CD4-positive, alpha-beta T cell treated with Interferon gamma for 1 hour (primary cell): ENCODE measurements at regions not wholly inside any gene's neighbourhood (a gene's known extent, or its start where the extent isn't known, plus 50 kb on each side); places are given as distances from the start of the nearest gene placed in this dataset.

Source experiments
- DNase-seq: peaks from one replicate; pipeline ENCODE4 v3.0.0-alpha.2; 2020

DNA sequence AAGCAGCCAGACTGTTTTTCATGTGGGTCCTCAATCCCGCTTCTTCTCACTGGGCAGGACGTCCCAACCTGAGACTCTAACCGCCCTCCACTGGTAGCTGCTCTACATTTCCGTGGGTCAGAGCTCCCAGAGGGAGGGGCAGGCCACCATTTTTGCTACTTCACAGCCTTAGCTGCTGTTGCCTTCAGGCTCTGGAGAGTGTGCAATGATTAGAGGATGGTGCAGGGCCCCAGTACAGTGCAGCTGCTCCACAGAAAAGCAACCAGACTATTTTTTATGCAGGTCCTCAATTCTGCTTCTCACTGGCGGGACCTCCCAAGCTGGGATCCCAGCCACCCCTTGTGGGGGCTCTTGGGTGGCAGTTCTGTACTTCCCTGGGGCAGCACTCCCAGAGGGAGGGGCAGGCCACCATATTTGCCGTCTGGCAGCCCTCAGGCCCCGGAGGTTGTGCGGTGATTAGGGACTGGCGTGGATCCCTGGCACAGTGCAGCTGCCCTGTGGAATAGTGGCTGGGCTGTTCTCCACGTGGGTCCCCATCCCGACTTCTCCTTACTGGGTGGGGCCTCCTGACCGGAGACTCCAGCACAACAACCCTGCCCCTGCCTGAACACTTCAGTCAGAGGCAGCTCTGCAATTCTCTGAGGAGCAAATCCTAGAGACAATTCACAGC, 647.6 kb upstream of the PKN2 start:
- no peak for DNase-seq

- DNase-seq = no peak
These were observed 644.8 kb upstream of the PKN2 start for GRCh38 chr1:88039240-88039639.

DNA sequence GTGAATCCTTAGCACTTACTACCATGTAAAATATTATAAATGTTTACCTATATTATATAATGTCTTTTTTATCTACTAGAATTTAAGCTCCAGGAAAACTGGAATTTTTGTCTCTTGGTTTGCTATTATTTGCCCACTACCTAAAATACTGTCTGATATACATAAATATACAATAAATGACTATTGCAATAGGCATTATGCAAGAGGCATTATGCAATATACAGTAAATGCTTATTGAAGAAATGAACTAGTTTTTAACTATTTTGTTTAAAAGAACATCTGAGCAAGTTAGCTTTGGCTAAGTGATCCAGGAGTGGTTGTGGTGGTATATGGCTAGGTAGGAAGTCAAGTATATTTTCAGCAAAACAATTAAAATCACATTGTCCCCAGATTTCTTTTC, 640.2 kb upstream of the PKN2 start:
- DNase-seq = no peak

- no peak for DNase-seq
These were observed 631.9 kb upstream of the PKN2 start for GRCh38 chr1:88052167-88052566.

- no peak for DNase-seq
These were observed 631.0 kb upstream of the PKN2 start for GRCh38 chr1:88053065-88053464.

GRCh38 chr1:88056881-88057280, 627.2 kb upstream of the PKN2 start:
- DNase-seq = no peak

DNA sequence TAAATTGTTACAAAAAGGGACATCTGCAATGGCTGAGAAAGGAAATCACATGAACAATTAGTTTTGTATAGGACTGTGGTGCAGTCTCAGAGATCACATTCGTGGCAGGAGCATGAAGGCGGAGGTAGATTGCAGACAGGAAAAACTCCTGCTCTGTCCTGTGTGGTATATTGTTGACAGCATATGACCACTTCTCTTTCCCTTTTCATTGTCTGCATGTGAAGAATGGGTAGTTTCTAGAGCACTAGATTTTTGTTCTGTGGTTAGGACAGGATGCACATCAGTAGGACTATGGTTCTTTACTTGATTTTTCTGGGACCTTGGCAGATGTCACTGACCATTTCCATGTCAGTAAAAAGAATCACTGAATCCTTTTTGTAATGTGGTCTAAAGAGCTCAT, 625.9 kb upstream of the PKN2 start:
- no peak for DNase-seq

- DNase-seq = no peak
These were observed 623.9 kb upstream of the PKN2 start for GRCh38 chr1:88060112-88060673.

DNA sequence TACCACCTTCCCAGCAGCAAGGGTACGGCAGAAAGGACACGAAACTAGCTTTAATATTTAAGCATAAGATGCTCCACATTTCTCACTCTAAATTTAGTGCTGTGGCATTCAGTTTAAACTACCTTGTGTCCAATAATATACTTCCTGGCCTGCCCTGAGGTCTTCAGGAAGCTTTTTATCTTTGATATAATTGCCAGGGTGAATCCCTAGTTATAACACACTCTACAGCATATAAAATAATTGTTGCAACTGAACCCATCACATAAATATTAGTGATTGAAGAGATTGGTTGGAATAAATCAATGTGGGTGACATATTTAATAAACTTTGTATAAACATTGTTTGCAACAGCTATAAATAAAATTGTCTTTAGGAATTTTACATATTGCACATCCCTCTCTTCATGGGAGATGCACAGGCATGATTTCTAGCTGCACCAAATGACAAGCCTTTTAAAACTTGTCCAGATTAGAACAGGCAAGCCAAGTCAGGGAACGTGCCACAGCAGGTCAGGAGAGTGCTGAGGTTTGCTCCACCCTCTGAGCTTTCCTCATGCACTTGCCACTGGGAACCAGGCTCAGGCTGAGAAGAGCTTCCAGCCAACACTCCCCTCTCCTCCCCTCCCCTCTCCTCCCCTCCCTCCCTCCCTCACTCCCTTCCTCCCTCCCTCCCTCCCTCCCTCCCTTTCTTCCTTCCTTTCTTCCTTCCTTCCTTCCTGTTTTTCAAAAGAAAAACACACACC, 623.2 kb upstream of the PKN2 start:
- DNase-seq = no peak

GRCh38 chr1:88061492-88062177, 622.4 kb upstream of the PKN2 start:
- DNase-seq = no peak

DNA sequence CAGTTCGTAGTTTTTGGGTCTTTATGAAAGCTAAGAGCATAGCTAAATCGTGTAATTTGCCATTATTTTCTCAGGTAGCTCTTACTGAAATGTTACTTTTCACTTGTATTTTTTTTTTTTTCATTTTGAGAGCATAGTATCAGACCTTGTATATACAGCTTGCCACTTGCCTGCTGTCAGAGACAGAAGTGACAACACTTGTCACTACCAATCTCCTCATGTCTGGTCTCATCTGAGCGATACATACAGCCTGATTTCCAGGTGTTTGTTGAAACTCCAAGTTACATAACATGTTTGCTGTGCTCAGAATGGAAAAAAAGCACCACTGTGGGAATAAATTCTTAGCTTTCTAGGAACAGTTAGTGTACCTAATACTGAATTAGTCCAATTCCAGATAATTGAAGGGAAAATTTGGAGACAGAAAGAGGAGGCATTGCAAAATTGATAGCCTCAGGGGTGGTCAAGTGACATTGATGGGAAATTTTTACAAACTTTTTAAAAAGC, 621.4 kb upstream of the PKN2 start:
- DNase-seq = no peak

DNA sequence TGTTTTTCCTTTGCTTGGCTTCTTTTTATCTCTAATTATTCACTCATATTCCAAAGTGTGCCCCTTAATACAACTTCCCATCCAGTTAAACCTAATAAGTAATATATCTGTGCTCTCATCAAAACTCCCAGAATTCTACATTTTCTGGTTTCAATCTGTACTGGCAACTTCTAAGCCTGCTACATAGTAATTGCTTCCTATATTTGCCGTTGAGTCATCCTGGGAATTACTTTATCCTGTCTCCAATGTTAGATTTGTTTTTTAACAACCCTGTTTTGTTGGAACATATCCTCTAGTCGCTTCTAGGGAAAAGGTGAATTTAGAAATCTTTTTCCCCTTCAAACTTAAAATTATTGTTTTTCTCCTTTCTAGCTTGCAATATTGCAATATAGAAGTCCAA, 620.5 kb upstream of the PKN2 start:
- no peak for DNase-seq

DNA sequence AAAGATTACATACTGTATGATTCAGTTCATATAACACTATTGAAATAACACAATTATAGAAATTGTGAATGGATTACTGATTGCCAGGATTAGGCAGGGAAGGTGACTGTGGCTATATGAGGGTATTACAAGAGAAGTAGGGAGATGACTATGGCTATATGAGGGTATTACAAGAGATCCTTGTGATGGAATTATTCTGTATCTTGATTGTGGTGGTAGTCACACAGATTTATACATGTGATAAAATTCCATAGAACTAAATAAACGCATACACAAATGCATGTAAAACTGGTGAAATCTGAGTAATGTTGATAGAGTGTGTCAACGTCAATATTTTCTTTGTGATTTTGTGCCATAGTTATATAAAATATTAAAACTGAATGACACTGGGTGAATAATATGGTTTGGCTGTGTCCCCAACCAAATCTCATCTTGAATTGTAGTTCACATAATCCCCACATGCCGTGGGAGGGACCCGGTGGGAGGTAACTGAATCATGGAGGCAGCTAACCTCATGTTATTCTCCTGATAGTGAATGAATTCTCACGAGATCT, 615.6 kb upstream of the PKN2 start:
- no peak for DNase-seq

DNA sequence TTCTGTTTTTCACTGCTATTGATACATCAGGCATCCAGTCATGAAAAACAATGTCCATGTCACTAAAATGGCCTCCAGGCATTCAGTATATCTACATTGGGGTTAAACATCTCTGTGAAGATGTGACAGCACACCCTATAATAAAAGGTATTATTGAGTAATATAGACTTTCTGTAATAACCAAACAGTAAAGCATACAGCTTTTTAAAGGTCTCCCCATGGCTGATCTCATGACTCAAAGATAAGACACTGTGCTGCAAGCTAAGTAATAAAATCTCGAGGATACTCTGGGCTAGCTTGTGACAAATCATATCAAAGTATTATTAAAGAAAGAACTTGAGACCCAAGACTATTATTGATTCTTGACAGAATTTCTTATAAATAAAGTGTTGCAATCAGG, 613.1 kb upstream of the PKN2 start:
- DNase-seq = no peak

- no peak for DNase-seq
These were observed 609.4 kb upstream of the PKN2 start for GRCh38 chr1:88074661-88075060.

- DNase-seq = no peak
These were observed 608.3 kb upstream of the PKN2 start for GRCh38 chr1:88075813-88076212.

DNA sequence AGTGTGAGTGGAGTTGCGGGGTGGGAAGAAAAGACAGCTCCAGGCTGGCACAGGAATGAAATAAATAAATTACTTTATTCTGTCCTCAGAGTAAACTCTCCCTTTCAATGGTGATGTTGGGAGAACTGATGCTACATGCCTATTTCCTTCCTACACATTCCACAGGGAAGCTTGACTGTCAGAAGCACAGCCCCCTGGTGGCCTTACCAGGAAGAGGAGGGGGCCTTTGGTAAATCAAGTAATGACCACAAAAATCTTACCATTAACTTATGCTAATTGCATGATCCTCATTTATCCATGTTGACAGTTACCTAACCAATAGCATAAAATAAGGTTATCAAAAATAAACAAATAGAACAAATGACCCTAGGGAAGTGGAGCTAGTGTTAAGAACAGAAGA, 605.0 kb upstream of the PKN2 start:
- DNase-seq = no peak

DNA sequence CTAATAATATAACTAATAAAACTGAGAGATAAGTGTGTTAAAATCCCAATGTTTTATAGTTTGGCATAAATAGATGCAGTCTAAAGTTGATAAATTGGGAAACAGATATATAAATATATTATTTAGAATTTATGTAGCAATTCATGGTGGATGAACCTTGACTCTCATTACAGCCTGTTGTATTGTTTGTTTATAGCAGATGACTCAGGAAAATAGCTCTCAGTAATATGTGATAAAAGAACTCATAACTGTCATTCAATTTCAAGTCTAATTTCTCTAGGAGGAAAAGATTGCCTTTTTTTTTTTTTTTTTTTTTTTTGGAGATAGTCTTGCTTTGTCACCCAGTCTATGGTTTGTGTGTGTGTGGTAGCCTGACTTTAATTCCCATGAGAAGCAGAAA, 603.2 kb upstream of the PKN2 start:
- DNase-seq = no peak

DNA sequence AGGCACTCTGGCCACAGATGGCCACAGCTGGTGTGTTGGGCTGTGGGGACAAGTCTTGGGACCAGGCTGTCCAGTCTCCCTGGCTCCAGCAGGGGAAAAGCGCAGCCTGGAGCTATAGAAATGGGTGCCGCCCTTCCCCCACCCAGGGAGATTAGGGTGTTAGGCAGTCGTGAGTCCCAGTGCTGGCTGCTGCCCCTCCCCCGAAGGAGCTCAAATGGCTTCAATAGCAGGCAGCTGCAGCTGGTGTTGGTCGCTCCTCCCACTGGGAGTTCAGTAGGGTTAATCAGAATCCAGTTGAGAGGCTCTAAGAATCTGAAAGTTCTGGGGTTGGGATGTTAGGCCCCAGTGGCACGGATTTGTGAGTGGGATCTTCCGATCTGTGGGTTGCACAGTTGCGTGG, 595.6 kb upstream of the PKN2 start:
- DNase-seq = no peak

- DNase-seq = no peak
These were observed 594.1 kb upstream of the PKN2 start for GRCh38 chr1:88089961-88090360.

GRCh38 chr1:88098881-88099280, 585.2 kb upstream of the PKN2 start:
- DNase-seq = no peak

- no peak for DNase-seq
These were observed 583.0 kb upstream of the PKN2 start for GRCh38 chr1:88101041-88101440.

GRCh38 chr1:88104236-88104635, 579.8 kb upstream of the PKN2 start:
- DNase-seq = no peak
